ENCODE measurements at regions not wholly inside any gene's neighbourhood (a gene's known extent, or its start where the extent isn't known, plus 50 kb on each side); places are given as distances from the start of the nearest gene placed in this dataset.

DNA sequence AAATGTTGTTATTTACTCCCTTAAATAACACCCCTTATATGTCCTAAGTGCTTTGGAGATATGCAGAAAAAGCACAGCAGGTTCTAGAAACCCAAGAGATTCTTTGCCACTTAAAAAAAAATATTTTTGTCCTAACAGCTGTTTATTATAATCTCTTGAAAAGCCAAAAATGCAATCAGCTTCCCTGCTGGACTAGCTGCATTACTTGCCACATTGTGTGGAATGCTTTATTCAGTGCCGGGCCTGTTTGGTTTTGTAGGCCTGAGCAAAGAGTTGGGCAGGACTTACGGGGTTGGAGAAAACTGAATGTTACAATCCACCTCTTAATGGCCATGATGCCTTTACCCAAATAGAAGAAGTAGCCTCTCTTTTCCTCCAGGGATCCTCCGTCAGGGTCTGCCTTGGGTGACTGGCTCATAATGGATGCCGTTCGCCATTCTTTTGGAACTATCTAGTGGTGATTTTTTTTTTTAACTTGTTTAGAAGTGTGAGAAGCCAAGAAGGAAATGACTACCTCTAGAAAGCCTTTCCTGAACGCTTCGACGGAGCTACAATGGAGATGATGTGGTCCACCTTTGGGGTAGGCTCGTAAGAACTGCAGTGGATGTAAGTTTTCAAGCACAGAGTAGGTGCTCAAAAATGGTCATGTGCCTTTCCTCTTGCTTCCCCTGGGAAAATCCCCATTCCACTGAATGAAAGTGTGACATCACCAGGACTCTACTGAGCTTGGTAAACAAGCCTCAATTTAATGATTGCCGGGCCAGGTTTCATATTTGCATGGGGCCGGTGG is 241.3 kb upstream of the NCAM1 start:
- ATAC-seq = no peak
- no peaks in the 10 kb centered on the region for H3K9me3 ChIP-seq
- H3K4me1 ChIP-seq = no peaks in the 10 kb centered on the region
- intact Hi-C loops (cut with DNase I) = no loop called here
- H3K27ac ChIP-seq = no peak overlapping the region
- peaks cover 0 to 21% of the 10 kb centered on the region in 2 donors for H3K27me3 ChIP-seq
- no peak overlapping the region for H3K4me3 ChIP-seq
- no peak for DNase-seq
- TF ChIP-seq, protein P1, sequence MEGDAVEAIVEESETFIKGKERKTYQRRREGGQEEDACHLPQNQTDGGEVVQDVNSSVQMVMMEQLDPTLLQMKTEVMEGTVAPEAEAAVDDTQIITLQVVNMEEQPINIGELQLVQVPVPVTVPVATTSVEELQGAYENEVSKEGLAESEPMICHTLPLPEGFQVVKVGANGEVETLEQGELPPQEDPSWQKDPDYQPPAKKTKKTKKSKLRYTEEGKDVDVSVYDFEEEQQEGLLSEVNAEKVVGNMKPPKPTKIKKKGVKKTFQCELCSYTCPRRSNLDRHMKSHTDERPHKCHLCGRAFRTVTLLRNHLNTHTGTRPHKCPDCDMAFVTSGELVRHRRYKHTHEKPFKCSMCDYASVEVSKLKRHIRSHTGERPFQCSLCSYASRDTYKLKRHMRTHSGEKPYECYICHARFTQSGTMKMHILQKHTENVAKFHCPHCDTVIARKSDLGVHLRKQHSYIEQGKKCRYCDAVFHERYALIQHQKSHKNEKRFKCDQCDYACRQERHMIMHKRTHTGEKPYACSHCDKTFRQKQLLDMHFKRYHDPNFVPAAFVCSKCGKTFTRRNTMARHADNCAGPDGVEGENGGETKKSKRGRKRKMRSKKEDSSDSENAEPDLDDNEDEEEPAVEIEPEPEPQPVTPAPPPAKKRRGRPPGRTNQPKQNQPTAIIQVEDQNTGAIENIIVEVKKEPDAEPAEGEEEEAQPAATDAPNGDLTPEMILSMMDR (IDR thresholded peaks at IDR 0.05) = no peak
- no peaks in the 10 kb centered on the region for H3K36me3 ChIP-seq

DNA sequence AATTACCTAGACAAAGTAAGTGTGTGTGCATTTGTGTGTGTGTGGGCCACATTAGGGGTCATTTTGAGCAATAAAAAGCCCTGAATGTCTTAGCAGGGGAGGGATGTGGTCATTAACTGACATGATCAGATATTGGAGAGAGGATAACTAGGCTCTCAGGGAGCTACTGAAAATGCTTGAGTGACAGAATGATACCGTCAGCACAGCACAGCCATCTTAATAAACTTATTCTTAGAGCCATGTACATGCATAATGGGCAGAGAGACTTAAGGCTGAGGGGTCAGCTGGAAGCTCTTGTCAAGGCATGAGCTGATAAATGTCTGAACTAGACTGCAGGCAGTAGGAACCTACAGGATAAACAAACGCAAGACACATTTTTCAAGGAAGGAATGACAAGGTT is 239.1 kb upstream of the NCAM1 start:
- no peaks in the 10 kb centered on the region for H3K4me1 ChIP-seq
- H3K9me3 ChIP-seq = no peaks in the 10 kb centered on the region
- ATAC-seq (no peak), DNase-seq (no peak)
- TF ChIP-seq, protein P1 (IDR thresholded peaks at IDR 0.05) = no peak
- intact Hi-C loops (cut with DNase I) = no loop called here
- H3K27me3 ChIP-seq = peaks cover 0 to 21% of the 10 kb centered on the region in 2 donors
- H3K27ac ChIP-seq = no peak overlapping the region
- no peak overlapping the region for H3K4me3 ChIP-seq
- H3K36me3 ChIP-seq = no peaks in the 10 kb centered on the region

- H3K4me1 ChIP-seq = no peaks in the 10 kb centered on the region
- ATAC-seq (no peak), DNase-seq (no peak)
- H3K36me3 ChIP-seq = no peaks in the 10 kb centered on the region
- TF ChIP-seq, protein P1 (IDR thresholded peaks at IDR 0.05) = no peak
- no peak overlapping the region for H3K4me3 ChIP-seq
- H3K27ac ChIP-seq = no peak overlapping the region
- no peaks in the 10 kb centered on the region for H3K9me3 ChIP-seq
- H3K27me3 ChIP-seq = peaks cover 0 to 21% of the 10 kb centered on the region in 2 donors
- intact Hi-C loops (cut with DNase I) = no loop called here
Observed at GRCh38 chr11:112722876-112723275, 238.3 kb upstream of the NCAM1 start.

GRCh38 chr11:112723676-112724495 is 237.3 kb upstream of the NCAM1 start:
- H3K9me3 ChIP-seq = no peaks in the 10 kb centered on the region
- no peaks in the 10 kb centered on the region for H3K4me1 ChIP-seq
- TF ChIP-seq, protein P1 (IDR thresholded peaks at IDR 0.05) = no peak
- intact Hi-C loops (cut with DNase I) = no loop called here
- no peaks in the 10 kb centered on the region for H3K36me3 ChIP-seq
- no peak for ATAC-seq
- H3K27me3 ChIP-seq = peaks cover 0 to 21% of the 10 kb centered on the region in 2 donors
- H3K27ac ChIP-seq = no peak overlapping the region
- H3K4me3 ChIP-seq = no peak overlapping the region
- DNase-seq = no peak

- H3K4me1 ChIP-seq = no peaks in the 10 kb centered on the region
- DNase-seq (no peak), ATAC-seq (no peak)
- H3K4me3 ChIP-seq = no peak overlapping the region
- intact Hi-C loops (cut with DNase I) = no loop called here
- no peak overlapping the region for H3K27ac ChIP-seq
- TF ChIP-seq, protein P1 (IDR thresholded peaks at IDR 0.05) = no peak
- no peaks in the 10 kb centered on the region for H3K9me3 ChIP-seq
- H3K27me3 ChIP-seq = peaks cover 0 to 21% of the 10 kb centered on the region in 2 donors
- H3K36me3 ChIP-seq = no peaks in the 10 kb centered on the region
Observed at GRCh38 chr11:112724496-112724790, 236.8 kb upstream of the NCAM1 start.
